Hematopoietic multipotent progenitor cell treated with erythropoietin and hydrocortisone succinate and interleukin-3 and kit ligand, for 8 days (in vitro differentiated cells): ENCODE measurements at regions not wholly inside any gene's neighbourhood (a gene's known extent, or its start where the extent isn't known, plus 50 kb on each side); places are given as distances from the start of the nearest gene placed in this dataset.
"Not testable (repeated sequence)": the region's sequence is repeated elsewhere in the genome, so short reads cannot be mapped to it uniquely, and the experiment has no call there.

Experiments
- DNase-seq: peaks from one replicate; pipeline ENCODE4 v3.0.0-alpha.2; 2015

DNA sequence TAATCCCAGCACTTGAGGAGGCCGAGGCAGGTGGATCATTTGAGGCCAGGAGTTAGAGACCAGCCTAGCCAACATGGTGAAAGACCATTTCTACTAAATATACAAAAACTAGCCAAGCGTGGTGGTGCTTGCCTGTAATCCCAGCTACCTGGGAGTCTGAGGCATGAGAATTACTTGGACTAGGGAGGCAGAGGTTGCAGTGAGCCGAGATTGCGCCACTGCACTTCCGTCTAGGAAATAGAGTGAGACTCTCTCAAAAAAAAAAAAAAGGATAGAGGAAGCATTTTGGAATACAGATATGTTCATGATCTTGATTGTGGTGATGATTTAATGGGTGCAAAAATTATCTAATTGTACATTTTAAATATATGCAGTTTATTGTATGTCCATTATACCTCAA, 67.8 kb upstream of the GBE1 start:
- not testable (repeated sequence) for DNase-seq

DNA sequence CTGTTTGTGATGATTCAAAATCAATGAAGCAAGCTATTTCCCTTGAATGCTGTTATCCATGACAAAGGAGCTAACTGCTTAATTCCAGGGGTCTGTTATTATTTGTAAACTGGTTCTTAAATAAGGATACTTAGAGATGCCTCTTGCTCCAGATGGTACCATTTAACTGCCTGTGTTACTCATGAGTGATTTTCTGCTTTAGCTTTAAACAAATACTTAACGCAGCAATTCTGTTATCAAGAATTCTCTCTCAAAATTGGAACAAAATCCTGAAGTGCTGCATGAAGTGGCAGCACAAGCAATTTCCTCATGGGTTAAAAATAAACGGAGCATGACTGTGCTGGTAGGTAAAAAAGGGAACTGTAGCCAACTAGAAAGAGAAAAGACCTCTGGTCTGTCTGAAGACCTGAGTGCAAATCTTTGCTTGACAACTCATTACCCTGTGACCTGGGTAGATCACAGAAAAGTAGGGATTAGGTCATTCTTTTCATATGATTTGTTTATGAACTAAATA, 62.5 kb upstream of the GBE1 start:
- peak; percentile 3 for DNase-seq

DNA sequence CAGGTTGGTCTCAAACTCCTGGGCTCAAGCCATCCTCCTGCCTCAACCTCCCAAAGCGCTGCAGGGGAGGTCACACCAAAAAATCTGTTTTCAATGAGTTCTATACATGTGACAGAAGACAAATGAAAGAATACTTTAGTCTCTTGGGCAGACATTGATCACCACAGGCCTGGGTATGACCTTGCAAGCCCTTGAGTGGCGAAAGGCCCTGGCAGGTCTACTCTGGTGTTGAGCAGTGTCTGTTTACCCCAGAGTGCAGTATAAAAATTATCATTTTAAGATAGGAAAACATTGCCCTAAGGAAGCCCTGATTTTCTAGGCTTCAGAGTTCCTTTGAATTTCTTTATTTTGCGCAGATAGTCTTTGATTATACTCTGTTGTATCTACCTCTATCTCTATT, 61.6 kb upstream of the GBE1 start:
- no peak for DNase-seq

DNA sequence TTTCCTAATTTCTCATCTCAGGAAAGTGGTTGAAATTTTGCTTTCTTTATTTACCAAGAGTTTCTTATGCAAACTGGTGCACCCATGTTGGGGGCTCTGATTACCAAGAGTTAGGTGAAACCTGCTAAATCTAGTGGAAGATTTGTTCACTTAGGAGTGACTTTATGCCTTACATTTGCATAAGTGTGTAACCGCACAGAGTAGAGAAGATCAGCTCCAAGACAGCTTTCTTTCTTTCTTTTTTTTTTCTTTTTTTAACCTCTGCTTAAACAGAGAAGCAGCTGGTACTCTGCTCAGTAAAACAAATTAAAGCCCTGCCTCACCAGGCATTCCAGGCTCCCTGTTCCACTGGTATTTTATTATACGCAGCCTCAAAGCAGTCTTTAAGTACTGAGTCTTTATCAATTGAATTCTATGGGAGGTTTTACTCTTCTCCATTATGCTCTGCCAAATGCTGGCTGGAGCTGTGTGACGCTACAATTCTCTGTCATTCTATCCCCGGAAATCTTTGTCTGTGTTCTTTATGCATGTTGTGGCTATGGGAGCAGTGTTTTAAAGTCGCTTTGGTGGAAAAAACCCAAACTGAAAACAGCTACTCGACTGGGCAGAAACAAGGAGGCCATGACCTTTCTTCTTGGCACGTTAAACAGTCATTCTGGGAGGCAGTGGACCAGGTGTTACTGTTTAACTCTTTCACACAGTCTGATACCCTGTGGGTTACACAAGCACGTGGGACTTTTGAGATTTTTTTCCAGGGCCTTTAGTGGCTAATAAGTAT, 55.2 kb upstream of the GBE1 start:
- no peak for DNase-seq

DNA sequence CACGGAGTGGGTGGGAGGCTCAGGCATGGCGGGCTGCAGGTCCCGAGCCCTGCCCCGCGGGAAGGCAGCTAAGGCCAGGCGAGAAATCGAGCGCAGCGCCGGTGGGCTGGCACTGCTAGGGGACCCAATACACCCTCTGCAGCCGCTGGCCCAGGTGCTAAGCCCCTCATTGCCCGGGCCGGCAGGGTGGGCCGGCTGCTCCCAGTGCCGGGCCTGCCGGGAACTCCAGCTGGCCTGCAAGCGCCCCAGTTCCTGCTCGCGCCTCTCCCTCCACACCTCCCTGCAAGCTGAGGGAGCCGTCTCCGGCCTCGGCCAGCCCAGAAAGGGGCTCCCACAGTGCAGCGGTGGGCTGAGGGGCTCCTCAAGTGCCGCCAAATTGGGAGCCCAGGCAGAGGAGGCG, 50.7 kb upstream of the GBE1 start:
- not testable (repeated sequence) for DNase-seq
